NCI-H2107 (cell line): ENCODE measurements at regions not wholly inside any gene's neighbourhood (a gene's known extent, or its start where the extent isn't known, plus 50 kb on each side); places are given as distances from the start of the nearest gene placed in this dataset.
"Not testable (repeated sequence)": the region's sequence is repeated elsewhere in the genome, so short reads cannot be mapped to it uniquely, and the experiment has no call there.

Experiments
- DNase-seq: peaks from one replicate; lab custom pipeline; 2025; lab: John Stamatoyannopoulos, UW

GRCh38 chr3:147471741-147472140 lies 62.6 kb downstream of the ZIC1 start:
- no peak for DNase-seq

GRCh38 chr3:147472846-147473245 lies 63.7 kb downstream of the ZIC1 start:
- DNase-seq: no peak

GRCh38 chr3:147483145-147483544 lies 74.0 kb downstream of the ZIC1 start:
- DNase-seq: no peak

GRCh38 chr3:147483578-147483977 lies 74.4 kb downstream of the ZIC1 start:
- no peak for DNase-seq

GRCh38 chr3:147493065-147493464 lies 83.9 kb downstream of the ZIC1 start:
- no peak for DNase-seq

GRCh38 chr3:147493666-147494065 lies 84.5 kb downstream of the ZIC1 start:
- DNase-seq: no peak

GRCh38 chr3:147497286-147497685 lies 88.1 kb downstream of the ZIC1 start:
- DNase-seq: no peak

- DNase-seq: no peak
Observed at GRCh38 chr3:147507638-147508286, 98.6 kb downstream of the ZIC1 start.

- no peak for DNase-seq
Observed at GRCh38 chr3:147509448-147509847, 100.3 kb downstream of the ZIC1 start.

GRCh38 chr3:147513785-147514184 lies 104.6 kb downstream of the ZIC1 start:
- DNase-seq: no peak

GRCh38 chr3:147514366-147515160 lies 105.4 kb downstream of the ZIC1 start:
- no peak for DNase-seq

GRCh38 chr3:147518465-147518864 lies 109.3 kb downstream of the ZIC1 start:
- DNase-seq: no peak

GRCh38 chr3:147521646-147522045 lies 112.5 kb downstream of the ZIC1 start:
- DNase-seq: no peak

- not testable (repeated sequence) for DNase-seq
Observed at GRCh38 chr3:147522780-147523179, 113.6 kb downstream of the ZIC1 start.

GRCh38 chr3:147529551-147529950 lies 120.4 kb downstream of the ZIC1 start:
- no peak for DNase-seq

GRCh38 chr3:147538034-147538433 lies 128.9 kb downstream of the ZIC1 start:
- DNase-seq: no peak

GRCh38 chr3:147540921-147541320 lies 131.8 kb downstream of the ZIC1 start:
- DNase-seq: no peak

GRCh38 chr3:147544290-147544689 lies 135.1 kb downstream of the ZIC1 start:
- no peak for DNase-seq

- no peak for DNase-seq
Observed at GRCh38 chr3:147551491-147551890, 142.3 kb downstream of the ZIC1 start.

- DNase-seq: no peak
Observed at GRCh38 chr3:147554332-147554731, 145.2 kb downstream of the ZIC1 start.

GRCh38 chr3:147572970-147573340 lies 163.8 kb downstream of the ZIC1 start:
- DNase-seq: no peak

GRCh38 chr3:147574621-147575020 lies 165.5 kb downstream of the ZIC1 start:
- no peak for DNase-seq

GRCh38 chr3:147575391-147575790 lies 166.2 kb downstream of the ZIC1 start:
- no peak for DNase-seq

GRCh38 chr3:147582642-147583041 lies 173.5 kb downstream of the ZIC1 start:
- DNase-seq: no peak
